GM12873 (cell line): ENCODE measurements at regions not wholly inside any gene's neighbourhood (a gene's known extent, or its start where the extent isn't known, plus 50 kb on each side); places are given as distances from the start of the nearest gene placed in this dataset.

ENCODE experiments used
- TF ChIP-seq, protein P1 (sequence below): IDR thresholded peaks from 2 replicates; pipeline ENCODE4 v1.5.1; 2012; ENCODE audit warnings: low read depth, mild to moderate bottlenecking, moderate library complexity, low read length, control low read depth; ENCODE audit not compliant: insufficient read depth; ENCODE audit errors: missing control alignments

DNA sequence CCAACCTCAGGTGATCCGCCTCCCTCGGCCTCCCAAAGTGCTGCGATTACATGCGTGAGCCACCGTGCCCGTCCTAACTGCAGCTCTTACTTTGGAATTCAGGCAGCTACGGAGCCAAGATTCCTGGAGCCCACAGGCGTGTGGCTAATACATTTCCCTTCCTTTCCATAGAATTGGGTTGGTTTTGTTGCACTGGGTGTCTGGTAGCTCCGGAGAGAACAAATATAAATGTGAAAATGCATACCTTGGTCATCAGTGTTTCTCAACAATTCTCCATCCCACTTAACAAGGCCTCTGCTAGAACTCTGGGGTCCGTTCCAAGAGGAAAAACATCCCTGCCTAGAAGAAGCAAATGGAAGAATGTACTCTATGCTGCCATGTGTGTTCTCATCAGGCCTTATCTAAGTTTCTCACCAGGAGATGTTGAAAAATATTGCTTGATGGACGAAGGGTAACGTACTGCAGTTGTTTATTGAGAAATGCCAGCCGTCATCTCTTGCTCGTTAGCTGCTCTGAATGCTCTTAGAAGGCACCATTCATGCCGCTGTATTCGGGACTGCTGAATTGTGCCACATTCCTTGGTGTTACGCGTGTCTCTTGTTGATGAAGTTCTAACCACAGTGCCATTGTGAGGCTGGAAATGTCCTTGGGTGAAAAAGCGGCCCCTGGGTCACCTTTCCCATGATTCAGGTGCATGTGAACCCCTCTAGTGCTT, 50.5 kb upstream of the CD99 start:
- TF ChIP-seq, protein P1, sequence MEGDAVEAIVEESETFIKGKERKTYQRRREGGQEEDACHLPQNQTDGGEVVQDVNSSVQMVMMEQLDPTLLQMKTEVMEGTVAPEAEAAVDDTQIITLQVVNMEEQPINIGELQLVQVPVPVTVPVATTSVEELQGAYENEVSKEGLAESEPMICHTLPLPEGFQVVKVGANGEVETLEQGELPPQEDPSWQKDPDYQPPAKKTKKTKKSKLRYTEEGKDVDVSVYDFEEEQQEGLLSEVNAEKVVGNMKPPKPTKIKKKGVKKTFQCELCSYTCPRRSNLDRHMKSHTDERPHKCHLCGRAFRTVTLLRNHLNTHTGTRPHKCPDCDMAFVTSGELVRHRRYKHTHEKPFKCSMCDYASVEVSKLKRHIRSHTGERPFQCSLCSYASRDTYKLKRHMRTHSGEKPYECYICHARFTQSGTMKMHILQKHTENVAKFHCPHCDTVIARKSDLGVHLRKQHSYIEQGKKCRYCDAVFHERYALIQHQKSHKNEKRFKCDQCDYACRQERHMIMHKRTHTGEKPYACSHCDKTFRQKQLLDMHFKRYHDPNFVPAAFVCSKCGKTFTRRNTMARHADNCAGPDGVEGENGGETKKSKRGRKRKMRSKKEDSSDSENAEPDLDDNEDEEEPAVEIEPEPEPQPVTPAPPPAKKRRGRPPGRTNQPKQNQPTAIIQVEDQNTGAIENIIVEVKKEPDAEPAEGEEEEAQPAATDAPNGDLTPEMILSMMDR: no peak

DNA sequence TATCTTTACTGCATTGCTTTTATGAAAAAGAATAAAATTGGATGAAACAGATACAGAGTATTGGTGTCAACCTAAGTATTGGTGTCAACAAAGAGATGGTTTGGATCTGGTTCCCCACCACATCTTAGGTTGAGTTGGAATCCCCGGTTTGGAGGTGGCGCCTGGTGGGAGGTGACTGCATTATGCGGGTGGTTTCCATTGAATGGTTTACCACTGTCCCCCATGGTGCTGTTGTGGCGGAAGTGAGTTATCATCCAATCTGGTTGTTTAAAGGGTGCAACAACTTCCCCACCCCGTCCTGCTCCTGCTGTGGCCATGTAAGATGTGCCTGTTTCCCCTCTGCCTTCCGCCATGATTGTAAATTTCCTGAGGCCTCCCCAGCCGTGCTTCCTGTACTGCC, 52.8 kb upstream of the CD99 start:
- TF ChIP-seq, protein P1: no peak

DNA sequence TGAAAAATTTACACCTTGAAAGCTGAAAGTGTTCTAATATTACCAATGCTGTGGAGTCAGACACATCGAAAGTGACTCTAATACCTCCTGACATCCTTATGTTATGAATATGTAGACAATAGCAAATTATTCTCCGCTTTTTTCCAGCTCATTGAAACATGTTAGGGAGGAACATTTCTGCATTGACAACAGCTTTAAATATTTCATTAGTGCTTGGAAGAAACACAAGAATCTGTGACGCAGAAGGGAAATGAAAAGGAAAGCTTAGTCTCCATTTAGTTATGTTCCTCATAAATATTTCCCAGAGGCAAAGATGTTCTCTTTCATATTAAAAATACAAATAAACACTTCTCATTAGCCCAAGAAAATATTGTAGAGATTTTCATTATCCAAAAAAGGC, 55.8 kb upstream of the CD99 start:
- TF ChIP-seq, protein P1: no peak

DNA sequence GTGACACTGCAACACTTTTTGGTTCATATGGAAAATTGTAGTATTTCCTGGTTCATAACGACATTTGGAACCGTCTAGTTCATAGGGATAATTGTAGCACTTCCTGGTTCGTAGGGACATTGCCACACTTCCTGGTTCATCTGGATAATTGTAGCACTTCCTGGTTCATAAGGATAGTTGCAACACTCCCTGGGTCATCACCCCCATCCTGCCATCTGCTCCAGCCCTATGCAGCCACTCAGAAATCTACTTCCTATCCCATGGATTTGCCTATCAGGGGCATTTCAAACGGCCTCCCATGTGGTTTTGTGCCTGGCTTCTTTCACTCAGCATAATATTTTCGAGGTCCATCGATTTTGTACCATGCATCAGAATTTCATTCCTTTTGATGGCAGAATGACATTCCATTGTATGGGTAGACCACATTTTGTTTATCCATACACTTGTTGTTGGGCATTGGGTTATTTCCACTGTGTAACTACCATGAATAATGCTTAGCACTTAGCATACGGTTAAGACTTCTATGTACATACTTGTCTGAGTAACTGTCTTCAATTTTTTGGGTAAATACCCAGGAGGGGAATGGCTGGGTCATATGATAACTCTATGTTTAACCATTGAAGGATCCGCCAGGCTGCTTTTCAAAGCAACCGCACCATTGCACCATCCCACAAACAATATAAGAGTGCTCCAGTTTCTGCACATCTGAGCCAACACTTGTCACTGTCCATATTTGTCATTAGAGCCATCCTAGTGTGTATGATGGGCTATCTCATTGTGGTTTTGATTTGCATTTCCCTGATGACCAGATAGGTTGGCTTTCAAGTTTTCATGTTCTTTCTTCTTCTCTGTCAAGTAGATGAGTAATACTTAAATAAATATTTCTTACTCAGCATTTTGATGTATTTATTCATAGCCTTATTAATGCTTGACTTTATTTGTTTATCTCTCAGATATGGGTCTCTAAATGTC, 58.3 kb upstream of the CD99 start:
- TF ChIP-seq, protein P1: no peak

DNA sequence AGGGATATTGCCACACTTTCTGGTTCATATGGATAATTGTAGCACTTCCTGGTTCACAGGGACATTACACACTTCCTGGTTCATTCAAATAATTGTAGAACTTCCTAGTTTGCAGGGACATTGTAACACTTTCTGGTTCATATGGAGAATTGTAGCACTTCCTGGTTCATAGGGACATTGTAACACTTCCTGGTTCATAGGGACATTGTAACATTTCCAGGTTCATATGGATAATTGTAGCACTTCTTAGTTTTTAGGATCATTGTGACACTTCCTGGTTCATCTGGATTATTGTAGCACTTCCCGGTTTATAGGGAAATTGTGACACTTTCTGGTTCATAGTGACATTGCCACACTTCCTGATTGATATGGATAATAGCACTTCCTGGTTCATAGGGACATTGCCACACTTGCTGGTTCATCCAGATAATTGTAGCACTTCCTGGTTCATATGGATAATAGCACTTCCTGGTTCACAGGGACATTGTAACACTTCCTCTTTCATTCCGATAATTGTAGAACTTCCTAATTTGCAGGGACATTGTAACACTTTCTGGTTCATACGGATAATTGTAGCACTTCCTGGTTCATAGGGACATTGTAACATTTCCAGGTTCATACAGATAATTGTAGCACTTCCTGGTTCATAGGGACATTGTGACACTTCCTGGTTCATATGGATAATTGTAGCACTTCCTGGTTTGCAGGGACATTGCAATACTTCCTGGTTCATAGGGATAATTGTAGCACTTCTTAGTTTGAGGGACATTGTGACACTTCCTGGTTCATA, 59.2 kb upstream of the CD99 start:
- TF ChIP-seq, protein P1: no peak

DNA sequence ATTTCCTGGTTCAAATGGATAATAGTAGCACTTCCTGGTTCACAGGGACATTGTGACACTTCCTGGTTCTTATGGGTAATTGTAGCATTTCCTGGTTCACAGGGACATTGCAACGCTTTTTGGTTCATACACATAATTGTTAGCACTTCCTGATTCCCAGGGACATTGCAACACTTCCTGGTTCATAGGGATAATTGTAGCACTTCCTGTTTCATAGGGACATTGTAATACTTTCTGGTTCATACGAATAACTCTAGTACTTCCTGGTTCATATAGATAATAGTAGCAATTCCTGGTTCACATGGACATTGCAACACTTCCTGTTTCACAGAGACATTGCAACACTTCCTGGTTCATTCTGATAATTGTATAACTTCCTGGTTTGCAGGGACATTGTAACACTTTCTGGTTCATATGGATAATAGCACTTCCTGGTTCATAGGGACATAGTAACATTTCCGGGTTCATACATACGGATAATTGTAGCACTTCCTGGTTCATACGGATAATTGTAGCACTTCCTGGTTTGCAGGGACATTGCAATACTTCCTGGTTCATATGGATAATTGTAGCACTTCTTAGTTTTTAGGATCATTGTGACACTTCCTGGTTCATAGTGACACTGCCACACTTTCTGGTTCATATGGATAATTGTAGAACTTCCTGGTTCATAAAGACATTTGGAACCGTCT, 61.6 kb upstream of the CD99 start:
- TF ChIP-seq, protein P1: no peak
